Panc1 (cell line): ENCODE measurements at regions not wholly inside any gene's neighbourhood (a gene's known extent, or its start where the extent isn't known, plus 50 kb on each side); places are given as distances from the start of the nearest gene placed in this dataset.

Source experiments
- POLR2AphosphoS5 ChIP-seq: IDR thresholded peaks from 2 replicates; pipeline ENCODE4 v1.6.1; 2012; ENCODE audit warnings: mild to moderate bottlenecking, low read depth, low read length, moderate library complexity
- SIN3A ChIP-seq: IDR thresholded peaks from 2 replicates; pipeline ENCODE4 v1.6.1; 2012; ENCODE audit warnings: low read depth, mild to moderate bottlenecking, low read length, moderate library complexity, borderline replicate concordance; ENCODE audit not compliant: insufficient read depth
- TF ChIP-seq, protein P1 (sequence below), 2 experiments: IDR thresholded peaks; 2 replicates each; pipeline ENCODE4 v1.6.1; 2011 to 2012; ENCODE audit warnings: low read depth in 2 of 2, control low read depth in 1 of 2, low read length in 1 of 2, mild to moderate bottlenecking in 1 of 2, moderate library complexity in 1 of 2; ENCODE audit not compliant: insufficient read depth in 1 of 2
- TF ChIP-seq, protein P2 (sequence below): fragments of 450-650 bp; IDR thresholded peaks from 2 replicates; pipeline ENCODE4 v1.5.1; 2017; ENCODE audit warnings: mild to moderate bottlenecking

DNA sequence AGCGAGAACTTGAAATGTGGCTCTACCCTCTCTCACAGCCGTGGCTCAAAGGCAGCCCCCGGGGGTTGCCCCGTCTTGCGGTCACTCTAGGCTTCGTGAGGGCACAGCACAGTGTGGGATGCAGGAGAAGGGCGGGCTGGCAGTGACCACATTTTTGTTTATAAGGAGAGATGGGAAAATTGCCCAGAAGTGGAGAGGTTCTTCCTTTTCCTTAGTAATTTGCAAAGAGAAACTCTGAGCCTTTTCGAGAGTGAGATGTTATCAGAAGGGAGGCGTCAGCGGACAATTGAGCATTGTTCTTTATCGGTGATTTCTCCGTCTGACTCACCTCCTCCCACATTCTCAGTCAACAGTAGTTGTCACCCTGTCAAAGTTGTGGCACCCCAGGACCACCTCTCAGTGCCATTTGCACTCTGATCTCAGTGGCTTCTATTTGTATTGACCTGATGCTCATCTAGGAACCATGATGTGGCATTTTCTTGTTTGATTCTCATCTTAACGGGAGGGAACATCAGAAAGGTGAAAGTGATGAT is 89.6 kb downstream of the ACAA2 start:
- TF ChIP-seq, protein P1, sequence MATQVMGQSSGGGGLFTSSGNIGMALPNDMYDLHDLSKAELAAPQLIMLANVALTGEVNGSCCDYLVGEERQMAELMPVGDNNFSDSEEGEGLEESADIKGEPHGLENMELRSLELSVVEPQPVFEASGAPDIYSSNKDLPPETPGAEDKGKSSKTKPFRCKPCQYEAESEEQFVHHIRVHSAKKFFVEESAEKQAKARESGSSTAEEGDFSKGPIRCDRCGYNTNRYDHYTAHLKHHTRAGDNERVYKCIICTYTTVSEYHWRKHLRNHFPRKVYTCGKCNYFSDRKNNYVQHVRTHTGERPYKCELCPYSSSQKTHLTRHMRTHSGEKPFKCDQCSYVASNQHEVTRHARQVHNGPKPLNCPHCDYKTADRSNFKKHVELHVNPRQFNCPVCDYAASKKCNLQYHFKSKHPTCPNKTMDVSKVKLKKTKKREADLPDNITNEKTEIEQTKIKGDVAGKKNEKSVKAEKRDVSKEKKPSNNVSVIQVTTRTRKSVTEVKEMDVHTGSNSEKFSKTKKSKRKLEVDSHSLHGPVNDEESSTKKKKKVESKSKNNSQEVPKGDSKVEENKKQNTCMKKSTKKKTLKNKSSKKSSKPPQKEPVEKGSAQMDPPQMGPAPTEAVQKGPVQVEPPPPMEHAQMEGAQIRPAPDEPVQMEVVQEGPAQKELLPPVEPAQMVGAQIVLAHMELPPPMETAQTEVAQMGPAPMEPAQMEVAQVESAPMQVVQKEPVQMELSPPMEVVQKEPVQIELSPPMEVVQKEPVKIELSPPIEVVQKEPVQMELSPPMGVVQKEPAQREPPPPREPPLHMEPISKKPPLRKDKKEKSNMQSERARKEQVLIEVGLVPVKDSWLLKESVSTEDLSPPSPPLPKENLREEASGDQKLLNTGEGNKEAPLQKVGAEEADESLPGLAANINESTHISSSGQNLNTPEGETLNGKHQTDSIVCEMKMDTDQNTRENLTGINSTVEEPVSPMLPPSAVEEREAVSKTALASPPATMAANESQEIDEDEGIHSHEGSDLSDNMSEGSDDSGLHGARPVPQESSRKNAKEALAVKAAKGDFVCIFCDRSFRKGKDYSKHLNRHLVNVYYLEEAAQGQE (IDR thresholded peaks at IDR 0.05; ENCODE audit: insufficient read depth in 1 of 2, low read depth in 2 of 2, low read length in 1 of 2): no peak
- TF ChIP-seq, protein P2, sequence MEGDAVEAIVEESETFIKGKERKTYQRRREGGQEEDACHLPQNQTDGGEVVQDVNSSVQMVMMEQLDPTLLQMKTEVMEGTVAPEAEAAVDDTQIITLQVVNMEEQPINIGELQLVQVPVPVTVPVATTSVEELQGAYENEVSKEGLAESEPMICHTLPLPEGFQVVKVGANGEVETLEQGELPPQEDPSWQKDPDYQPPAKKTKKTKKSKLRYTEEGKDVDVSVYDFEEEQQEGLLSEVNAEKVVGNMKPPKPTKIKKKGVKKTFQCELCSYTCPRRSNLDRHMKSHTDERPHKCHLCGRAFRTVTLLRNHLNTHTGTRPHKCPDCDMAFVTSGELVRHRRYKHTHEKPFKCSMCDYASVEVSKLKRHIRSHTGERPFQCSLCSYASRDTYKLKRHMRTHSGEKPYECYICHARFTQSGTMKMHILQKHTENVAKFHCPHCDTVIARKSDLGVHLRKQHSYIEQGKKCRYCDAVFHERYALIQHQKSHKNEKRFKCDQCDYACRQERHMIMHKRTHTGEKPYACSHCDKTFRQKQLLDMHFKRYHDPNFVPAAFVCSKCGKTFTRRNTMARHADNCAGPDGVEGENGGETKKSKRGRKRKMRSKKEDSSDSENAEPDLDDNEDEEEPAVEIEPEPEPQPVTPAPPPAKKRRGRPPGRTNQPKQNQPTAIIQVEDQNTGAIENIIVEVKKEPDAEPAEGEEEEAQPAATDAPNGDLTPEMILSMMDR: no peak
- no peak for TF ChIP-seq POLR2AphosphoS5
- TF ChIP-seq SIN3A: no peak
